ENCODE measurements at regions not wholly inside any gene's neighbourhood (a gene's known extent, or its start where the extent isn't known, plus 50 kb on each side); places are given as distances from the start of the nearest gene placed in this dataset.

DNA sequence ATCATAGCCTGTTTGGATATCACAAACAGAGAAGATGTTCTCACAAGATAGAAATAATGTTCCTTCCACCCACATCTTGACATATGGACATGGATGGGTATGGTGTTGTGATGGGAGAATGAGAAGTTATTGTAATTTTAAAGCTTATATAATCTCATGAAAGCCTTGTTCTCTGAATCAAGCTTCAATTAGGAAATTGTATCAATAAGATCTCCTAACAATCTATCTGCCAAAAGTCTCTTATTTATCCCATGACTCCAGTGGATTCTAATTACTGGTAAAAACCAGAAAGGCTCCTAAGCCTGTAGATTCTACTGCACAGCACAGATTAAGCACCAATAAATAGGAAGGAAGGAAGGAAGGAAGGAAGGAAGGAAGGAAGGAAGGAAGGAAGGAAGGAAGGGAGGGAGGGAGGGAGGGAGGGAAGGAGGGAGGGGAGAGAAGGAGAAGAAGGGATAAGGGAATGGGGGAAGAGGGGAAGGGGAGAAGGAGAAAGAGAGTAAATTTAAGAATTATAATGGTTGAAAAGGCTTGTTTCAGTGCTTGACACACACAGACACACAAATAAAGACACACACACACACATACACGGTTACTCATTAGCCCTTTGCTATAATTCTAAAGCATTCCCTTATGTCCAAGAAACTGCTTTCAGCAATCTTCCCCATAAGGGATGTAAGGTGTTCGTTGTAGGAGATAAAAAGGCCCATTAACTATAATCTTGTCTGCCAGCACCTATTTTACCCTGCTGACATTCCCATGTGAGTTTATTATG, 258.0 kb upstream of the API5 start:
- TF ChIP-seq CEBPB (IDR thresholded peaks at IDR 0.05) (no peak), FOXM1 (IDR thresholded peaks at IDR 0.05; ENCODE audit: borderline replicate concordance, low read depth) (no peak), TAF1 (IDR thresholded peaks at IDR 0.05; ENCODE audit: low read depth) (no peak), CREB1 (IDR thresholded peaks at IDR 0.05; ENCODE audit: low read depth) (no peak), REST (IDR thresholded peaks at IDR 0.05; ENCODE audit: low read depth) (no peak), RAD21 (IDR thresholded peaks at IDR 0.05; ENCODE audit: low read depth) (no peak), USF1 (IDR thresholded peaks at IDR 0.05) (no peak), EGR1 (IDR thresholded peaks at IDR 0.05) (no peak), MAX (IDR thresholded peaks at IDR 0.05) (no peak), TEAD4 (IDR thresholded peaks at IDR 0.05) (no peak), TCF12 (IDR thresholded peaks at IDR 0.05; ENCODE audit: low read depth) (no peak), YY1 (IDR thresholded peaks at IDR 0.05; ENCODE audit: low read depth) (no peak), EP300 (IDR thresholded peaks at IDR 0.05; ENCODE audit: borderline replicate concordance) (no peak), NFIC (IDR thresholded peaks at IDR 0.05) (no peak)

DNA sequence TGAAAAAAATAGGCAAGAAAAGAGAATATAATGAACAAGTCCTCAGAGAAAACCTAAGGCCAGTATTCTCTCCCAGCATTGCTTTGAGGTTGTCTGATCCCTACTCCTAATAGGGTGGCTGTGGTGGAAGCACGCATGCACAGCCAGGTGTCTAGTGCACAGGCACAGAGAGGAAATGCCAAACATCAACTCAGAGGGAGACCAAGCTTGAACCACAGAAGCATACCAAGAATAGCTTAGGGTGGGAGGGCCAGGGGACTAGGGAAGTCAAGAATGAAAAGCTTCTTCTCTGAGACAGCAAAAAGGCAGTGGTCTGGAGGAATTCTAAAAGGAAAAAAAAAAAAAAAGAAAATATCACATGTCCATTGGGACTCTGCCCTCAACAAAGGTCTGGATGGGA, 244.1 kb upstream of the API5 start:
- TF ChIP-seq TAF1 (IDR thresholded peaks at IDR 0.05; ENCODE audit: low read depth) (no peak), NFIC (IDR thresholded peaks at IDR 0.05) (no peak), RAD21 (IDR thresholded peaks at IDR 0.05; ENCODE audit: low read depth) (no peak), FOXM1 (IDR thresholded peaks at IDR 0.05; ENCODE audit: borderline replicate concordance, low read depth) (no peak), ZBTB7A (IDR thresholded peaks at IDR 0.05; ENCODE audit: low read depth) (no peak), CEBPB (IDR thresholded peaks at IDR 0.05) (no peak), USF1 (IDR thresholded peaks at IDR 0.05) (no peak), TCF12 (IDR thresholded peaks at IDR 0.05; ENCODE audit: low read depth) (no peak), REST (IDR thresholded peaks at IDR 0.05; ENCODE audit: low read depth) (no peak), MAX (IDR thresholded peaks at IDR 0.05) (no peak)

GRCh38 chr11:43071338-43071737, 240.5 kb upstream of the API5 start:
- TF ChIP-seq CEBPB (IDR thresholded peaks at IDR 0.05) (no peak), ZBTB7A (IDR thresholded peaks at IDR 0.05; ENCODE audit: low read depth) (no peak), TEAD4 (IDR thresholded peaks at IDR 0.05) (no peak), USF1 (IDR thresholded peaks at IDR 0.05) (no peak), FOXM1 (IDR thresholded peaks at IDR 0.05; ENCODE audit: borderline replicate concordance, low read depth) (no peak), TAF1 (IDR thresholded peaks at IDR 0.05; ENCODE audit: low read depth) (no peak), MAX (IDR thresholded peaks at IDR 0.05) (no peak), EP300 (IDR thresholded peaks at IDR 0.05; ENCODE audit: borderline replicate concordance) (no peak), TCF12 (IDR thresholded peaks at IDR 0.05; ENCODE audit: low read depth) (no peak), YY1 (IDR thresholded peaks at IDR 0.05; ENCODE audit: low read depth) (no peak), NFIC (IDR thresholded peaks at IDR 0.05) (no peak), CREB1 (IDR thresholded peaks at IDR 0.05; ENCODE audit: low read depth) (no peak), RAD21 (IDR thresholded peaks at IDR 0.05; ENCODE audit: low read depth) (no peak), REST (IDR thresholded peaks at IDR 0.05; ENCODE audit: low read depth) (no peak), EGR1 (IDR thresholded peaks at IDR 0.05) (no peak)
